ENCODE measurements at regions not wholly inside any gene's neighbourhood (a gene's known extent, or its start where the extent isn't known, plus 50 kb on each side); places are given as distances from the start of the nearest gene placed in this dataset.

DNA sequence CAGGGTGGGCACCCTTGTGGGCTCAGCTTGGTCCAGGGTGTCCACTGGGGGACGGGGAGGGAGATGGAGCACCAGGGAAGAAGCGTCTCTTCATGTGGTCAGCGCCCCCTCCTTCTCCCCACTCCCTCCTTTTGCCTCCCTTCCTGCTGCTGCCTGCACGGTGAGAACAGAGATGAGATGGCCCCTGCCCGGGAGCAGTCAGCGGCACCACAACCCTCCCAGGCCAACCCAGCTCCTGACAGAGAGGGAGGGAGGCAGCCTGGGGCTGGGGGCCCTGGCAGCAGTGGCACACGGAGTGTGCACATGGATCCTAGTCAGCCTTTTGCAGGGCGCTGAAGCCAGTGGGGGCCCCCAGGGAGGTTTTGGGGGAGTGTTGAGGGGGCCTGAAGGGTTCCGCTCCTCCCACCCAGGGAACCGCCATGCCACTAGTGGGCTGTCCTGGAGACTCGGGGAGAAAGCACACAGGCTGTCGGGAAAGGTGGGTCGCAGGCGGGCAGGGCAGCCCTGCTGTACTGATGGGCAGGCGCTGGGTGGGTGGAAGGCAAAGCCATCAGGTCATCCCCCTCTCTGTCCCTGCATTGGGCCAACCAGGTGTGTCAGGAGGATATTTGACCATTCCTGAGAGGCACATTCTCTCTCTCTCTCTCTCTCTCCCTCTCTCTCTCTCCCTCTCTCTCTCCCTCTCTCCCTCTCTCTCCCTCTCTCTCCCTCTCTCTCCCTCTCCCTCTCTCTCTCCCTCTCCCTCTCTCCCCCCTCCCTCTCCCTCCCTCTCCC is 94.3 kb upstream of the BHLHE23 start:
- TF ChIP-seq, protein P1, sequence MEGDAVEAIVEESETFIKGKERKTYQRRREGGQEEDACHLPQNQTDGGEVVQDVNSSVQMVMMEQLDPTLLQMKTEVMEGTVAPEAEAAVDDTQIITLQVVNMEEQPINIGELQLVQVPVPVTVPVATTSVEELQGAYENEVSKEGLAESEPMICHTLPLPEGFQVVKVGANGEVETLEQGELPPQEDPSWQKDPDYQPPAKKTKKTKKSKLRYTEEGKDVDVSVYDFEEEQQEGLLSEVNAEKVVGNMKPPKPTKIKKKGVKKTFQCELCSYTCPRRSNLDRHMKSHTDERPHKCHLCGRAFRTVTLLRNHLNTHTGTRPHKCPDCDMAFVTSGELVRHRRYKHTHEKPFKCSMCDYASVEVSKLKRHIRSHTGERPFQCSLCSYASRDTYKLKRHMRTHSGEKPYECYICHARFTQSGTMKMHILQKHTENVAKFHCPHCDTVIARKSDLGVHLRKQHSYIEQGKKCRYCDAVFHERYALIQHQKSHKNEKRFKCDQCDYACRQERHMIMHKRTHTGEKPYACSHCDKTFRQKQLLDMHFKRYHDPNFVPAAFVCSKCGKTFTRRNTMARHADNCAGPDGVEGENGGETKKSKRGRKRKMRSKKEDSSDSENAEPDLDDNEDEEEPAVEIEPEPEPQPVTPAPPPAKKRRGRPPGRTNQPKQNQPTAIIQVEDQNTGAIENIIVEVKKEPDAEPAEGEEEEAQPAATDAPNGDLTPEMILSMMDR (IDR thresholded peaks at IDR 0.05), result no peak
- Histone ChIP-seq H3K9me3 (no peaks in the 10 kb centered on the region), H3K36me3 (no peaks in the 10 kb centered on the region), H3K4me3 (no peak overlapping the region), H3K27me3 (peaks cover 19% of the 10 kb centered on the region), H3K27ac (no peak overlapping the region), H3K4me1 (no peaks in the 10 kb centered on the region)
- DNase-seq, result peak; percentile 48
- no peak for ATAC-seq
- intact Hi-C loops (cut with DNase I), result no loop called here

DNA sequence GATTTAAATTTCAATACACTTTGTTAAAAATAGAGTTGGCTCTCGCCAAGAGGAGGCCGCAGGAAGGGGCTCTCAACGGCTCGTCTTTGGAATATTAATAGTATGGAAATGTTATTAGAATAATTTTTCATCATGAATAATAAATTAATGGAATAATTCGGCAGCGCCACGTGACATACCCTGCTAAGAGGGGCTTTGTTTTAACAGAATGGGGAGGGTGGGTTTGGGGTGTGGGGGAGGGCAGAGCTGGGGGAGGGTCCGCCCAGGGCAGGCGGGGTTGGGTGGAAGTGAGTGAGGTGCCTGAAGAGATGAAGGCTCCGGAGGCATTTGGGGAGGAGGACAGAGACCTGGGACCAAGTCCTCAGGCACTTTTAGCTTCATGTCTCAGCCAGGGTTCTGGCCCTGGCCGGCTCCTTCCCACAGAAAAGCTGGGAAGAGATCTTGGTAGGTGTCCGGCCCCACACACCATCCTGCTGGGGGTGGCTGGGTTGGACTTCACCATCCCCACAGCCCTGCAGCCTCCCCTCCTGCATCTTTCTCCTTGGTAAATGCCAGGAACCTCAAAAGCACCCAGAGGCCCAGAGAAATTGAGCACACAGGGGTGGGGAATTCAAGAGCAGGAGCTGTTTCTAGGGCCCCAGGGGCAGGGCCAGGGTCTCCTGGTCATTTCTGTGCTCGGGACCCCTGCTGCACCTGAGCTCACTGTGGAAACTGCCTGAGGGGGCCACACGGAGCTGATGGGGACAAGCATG is 93.6 kb upstream of the BHLHE23 start:
- Histone ChIP-seq H3K27ac (no peak overlapping the region), H3K9me3 (no peaks in the 10 kb centered on the region), H3K4me1 (no peaks in the 10 kb centered on the region), H3K36me3 (no peaks in the 10 kb centered on the region), H3K4me3 (no peak overlapping the region), H3K27me3 (peaks cover 21% of the 10 kb centered on the region)
- intact Hi-C loops (cut with DNase I), result no loop called here
- peak; percentile 37 for DNase-seq
- TF ChIP-seq, protein P1 (IDR thresholded peaks at IDR 0.05), result no peak
- ATAC-seq, result no peak

DNA sequence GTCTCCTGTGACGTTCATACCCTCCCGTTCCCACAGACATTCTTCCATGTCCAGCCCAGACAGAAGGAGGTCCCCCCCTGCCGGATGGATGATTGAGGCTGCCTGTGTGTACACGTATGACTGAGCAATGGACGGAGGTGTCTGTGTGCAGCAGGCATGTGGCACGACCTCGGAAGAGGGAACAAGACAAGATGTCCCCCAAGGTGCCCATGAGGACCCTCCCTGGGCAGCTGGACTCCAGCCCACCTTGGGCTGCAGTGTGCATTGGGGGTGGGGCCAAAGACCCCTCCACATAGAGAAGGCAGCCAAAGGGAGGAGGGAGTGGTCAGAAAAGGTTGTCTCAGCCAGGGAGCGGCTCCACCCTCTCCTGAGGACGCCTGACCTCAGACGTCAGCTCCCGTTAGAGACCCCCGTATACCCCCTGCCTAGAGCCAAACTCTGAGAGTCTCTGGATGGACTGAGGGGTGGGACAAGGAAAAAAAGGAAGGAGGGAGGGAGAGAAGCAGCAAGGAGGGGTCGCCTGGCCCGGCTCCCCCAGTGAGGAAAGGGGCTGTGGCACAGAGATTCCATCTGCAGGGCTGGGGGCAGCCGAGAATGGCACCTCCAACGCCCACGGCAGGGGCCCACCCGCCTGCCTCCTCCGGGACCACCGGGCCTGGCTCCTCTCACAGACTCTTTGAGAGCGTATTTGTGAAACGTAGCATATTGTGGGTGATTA is 92.9 kb upstream of the BHLHE23 start:
- Histone ChIP-seq H3K4me3 (no peak overlapping the region), H3K27me3 (peaks cover 24% of the 10 kb centered on the region), H3K9me3 (no peaks in the 10 kb centered on the region), H3K36me3 (no peaks in the 10 kb centered on the region), H3K27ac (no peak overlapping the region), H3K4me1 (no peaks in the 10 kb centered on the region)
- intact Hi-C loops (cut with DNase I), result no loop called here
- DNase-seq, result peak; percentile 43
- TF ChIP-seq, protein P1 (IDR thresholded peaks at IDR 0.05), result no peak
- ATAC-seq, result no peak

DNA sequence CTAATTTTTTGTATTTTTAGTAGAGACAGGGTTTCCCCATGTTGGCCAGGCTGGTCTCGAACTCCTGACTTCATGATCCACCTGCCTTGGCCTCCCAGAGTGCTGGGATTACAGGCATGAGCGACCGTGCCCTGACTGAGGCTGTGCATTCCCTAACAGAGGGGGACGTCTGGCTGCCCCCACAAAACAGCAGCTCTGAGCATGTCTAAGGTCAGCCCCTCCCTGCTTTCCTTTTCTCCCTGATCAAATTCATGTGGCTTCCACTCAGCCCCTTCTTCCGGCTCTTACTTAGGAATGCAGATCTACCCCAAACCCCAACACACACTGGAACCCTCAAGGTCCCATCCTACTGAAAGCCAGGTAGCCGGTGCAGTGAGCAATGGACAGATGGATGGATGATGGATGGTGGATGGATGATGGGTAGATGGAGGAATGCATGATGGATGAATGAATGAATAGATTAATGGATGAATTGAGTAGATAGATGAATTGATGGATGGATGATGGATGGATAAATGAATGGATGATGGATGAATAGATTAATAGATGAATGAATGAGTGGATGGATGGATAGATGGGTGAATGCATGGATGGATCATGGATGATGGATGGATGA is 91.5 kb upstream of the BHLHE23 start:
- Histone ChIP-seq H3K27me3 (peaks cover 24% of the 10 kb centered on the region), H3K27ac (no peak overlapping the region), H3K4me1 (no peaks in the 10 kb centered on the region), H3K9me3 (no peaks in the 10 kb centered on the region), H3K4me3 (no peak overlapping the region), H3K36me3 (no peaks in the 10 kb centered on the region)
- DNase-seq (peak; percentile 20), ATAC-seq (no peak)
- intact Hi-C loops (cut with DNase I), result no loop called here
- TF ChIP-seq, protein P1 (IDR thresholded peaks at IDR 0.05), result no peak

DNA sequence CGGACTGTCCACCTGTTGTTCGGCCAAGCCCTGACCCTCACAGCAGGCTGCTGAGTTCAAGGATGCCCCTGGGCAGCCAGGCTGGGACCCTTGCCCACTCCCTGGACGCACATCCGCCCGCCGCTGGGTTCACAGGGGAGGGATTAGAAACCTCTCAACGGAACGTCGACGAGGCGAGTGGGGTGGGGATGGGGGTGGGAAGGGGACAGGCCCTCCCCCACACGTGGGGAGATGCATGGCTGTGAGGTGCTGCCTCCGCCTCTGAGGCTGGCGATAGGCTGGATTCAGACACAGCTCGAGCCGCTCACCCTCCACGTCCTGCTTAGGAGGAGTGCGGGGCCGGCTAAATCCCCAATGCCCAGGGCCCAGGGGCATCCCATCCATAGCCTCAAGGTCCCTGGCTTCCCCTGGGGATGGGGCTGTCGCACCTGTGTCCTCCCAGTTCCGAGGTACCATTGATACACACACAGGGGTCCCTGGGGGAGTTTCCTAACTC is 90.6 kb upstream of the BHLHE23 start:
- H3K4me3 ChIP-seq, result no peak overlapping the region
- intact Hi-C loops (cut with DNase I), result no loop called here
- no peaks in the 10 kb centered on the region for H3K9me3 ChIP-seq
- no peaks in the 10 kb centered on the region for H3K4me1 ChIP-seq
- H3K27ac ChIP-seq, result no peak overlapping the region
- H3K36me3 ChIP-seq, result no peaks in the 10 kb centered on the region
- TF ChIP-seq, protein P1 (IDR thresholded peaks at IDR 0.05), result no peak
- H3K27me3 ChIP-seq, result peaks cover 27% of the 10 kb centered on the region
- DNase-seq (no peak), ATAC-seq (no peak)
